ENCODE measurements at regions not wholly inside any gene's neighbourhood (a gene's known extent, or its start where the extent isn't known, plus 50 kb on each side); places are given as distances from the start of the nearest gene placed in this dataset.
A peak's percentile ranks its signal among the peaks of the same experiment; 100 is the strongest.

DNA sequence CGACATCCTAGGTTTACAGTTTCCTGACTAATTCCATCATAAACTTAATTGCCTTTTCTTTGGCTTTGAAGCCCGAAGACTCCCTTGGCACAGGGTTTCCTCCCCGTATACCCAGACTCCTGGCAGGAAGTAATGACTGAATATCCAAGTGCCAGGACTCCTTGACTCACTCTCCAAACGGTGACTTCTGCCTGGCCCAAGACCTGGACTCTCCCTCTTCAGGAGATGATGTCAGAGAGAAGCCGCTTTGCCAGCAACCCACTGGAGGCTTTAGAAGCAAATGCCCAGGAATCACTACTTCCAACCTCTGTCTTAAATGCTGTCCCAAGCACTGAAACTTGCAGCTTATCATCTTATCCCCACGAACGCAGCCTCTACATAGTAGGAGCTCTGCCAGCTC lies 146.5 kb downstream of the RGS9 start:
- Histone ChIP-seq H3K27me3 (no peaks in the 10 kb centered on the region), H3K4me1 (no peaks in the 10 kb centered on the region), H3K4me3 (no peak overlapping the region), H3K36me3 (no peaks in the 10 kb centered on the region), H3K9me3 (peaks cover 0 to 5% (median 0%) of the 10 kb centered on the region in 3 donors), H3K27ac (no peak overlapping the region)
- intact Hi-C loops (cut with DNase I; ENCODE audit: low total_unique reads), result no loop called here
- no peak for DNase-seq
- no peak for TF ChIP-seq CTCF (IDR thresholded peaks at IDR 0.05)

GRCh38 chr17:65279456-65279855 lies 142.3 kb downstream of the RGS9 start:
- Histone ChIP-seq H3K4me1 (peaks cover 0 to 10% (median 2%) of the 10 kb centered on the region in 4 donors), H3K27me3 (no peaks in the 10 kb centered on the region), H3K9me3 (peaks cover 0 to 5% (median 0%) of the 10 kb centered on the region in 3 donors), H3K4me3 (no peak overlapping the region), H3K27ac (no peak overlapping the region), H3K36me3 (no peaks in the 10 kb centered on the region)
- DNase-seq, result no peak
- intact Hi-C loops (cut with DNase I; ENCODE audit: low total_unique reads), result no loop called here
- TF ChIP-seq CTCF (IDR thresholded peaks at IDR 0.05), result no peak

DNA sequence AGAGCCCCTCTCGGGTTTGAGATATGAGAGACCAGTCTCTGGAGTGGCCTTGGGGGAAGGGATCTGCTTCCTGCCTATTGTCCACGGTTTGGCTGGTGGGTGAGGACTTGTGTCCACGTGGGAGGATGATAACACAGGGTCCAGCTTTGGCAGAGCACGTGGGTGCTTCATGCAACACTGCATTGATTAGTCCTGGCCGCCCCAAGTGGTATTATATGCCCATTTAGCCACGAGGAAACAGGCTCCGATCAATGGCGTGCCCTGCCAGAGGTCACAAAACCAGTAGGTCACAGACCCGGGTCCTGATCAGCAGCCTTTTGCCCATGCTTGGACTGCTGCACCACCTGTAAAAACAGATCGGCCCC lies 141.6 kb downstream of the RGS9 start:
- Histone ChIP-seq H3K9me3 (peaks cover 0 to 5% (median 0%) of the 10 kb centered on the region in 3 donors), H3K27ac (no peak overlapping the region), H3K27me3 (no peaks in the 10 kb centered on the region), H3K4me3 (no peak overlapping the region), H3K4me1 (peaks cover 0 to 10% (median 2%) of the 10 kb centered on the region in 4 donors), H3K36me3 (no peaks in the 10 kb centered on the region)
- no peak for DNase-seq
- intact Hi-C loops (cut with DNase I; ENCODE audit: low total_unique reads), result no loop called here
- no peak for TF ChIP-seq CTCF (IDR thresholded peaks at IDR 0.05)

DNA sequence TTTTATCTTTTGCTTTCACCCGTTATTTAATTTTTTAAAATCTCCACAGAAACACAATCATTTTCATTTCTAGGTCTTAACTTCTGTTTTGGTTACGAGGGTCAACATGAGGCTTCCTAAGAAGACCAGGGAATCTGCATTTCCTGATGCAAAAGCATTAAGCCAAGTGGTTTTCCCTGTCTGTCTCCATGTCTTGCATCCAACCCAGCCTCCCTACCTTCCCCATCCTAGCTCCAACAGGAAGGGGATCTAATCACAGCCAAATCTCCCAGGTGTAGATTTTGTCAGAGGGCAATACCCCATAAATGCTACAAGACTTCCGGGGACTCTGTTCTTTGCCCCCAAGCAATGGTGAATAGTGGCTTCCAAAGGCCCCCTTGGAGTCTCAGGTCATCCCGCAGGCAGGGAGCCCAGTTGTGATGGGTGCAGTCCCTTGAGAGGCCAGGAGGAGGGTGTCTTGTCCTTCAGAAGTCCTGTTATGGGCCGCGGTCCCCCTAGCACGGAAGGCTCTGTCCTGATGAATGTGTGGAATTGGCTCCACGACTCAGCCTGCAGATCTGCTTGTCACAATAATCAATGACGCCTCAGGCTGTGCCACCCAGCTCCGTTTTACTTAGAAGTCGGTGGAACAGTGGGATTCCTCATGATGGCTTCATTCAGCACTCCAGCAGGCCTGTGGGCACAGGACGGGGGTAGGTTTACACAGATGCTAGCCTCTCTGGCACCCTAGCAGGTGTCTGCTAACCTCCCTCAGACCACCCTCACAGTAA lies 141.1 kb downstream of the RGS9 start:
- Histone ChIP-seq H3K4me3 (no peak overlapping the region), H3K9me3 (peaks cover 0 to 3% (median 0%) of the 10 kb centered on the region in 3 donors), H3K27me3 (no peaks in the 10 kb centered on the region), H3K4me1 (peaks cover 0 to 10% (median 2%) of the 10 kb centered on the region in 4 donors), H3K27ac (no peak overlapping the region), H3K36me3 (no peaks in the 10 kb centered on the region)
- no peak for DNase-seq
- intact Hi-C loops (cut with DNase I; ENCODE audit: low total_unique reads), result no loop called here
- peak; percentile 11 to 23 for TF ChIP-seq CTCF (IDR thresholded peaks at IDR 0.05)

DNA sequence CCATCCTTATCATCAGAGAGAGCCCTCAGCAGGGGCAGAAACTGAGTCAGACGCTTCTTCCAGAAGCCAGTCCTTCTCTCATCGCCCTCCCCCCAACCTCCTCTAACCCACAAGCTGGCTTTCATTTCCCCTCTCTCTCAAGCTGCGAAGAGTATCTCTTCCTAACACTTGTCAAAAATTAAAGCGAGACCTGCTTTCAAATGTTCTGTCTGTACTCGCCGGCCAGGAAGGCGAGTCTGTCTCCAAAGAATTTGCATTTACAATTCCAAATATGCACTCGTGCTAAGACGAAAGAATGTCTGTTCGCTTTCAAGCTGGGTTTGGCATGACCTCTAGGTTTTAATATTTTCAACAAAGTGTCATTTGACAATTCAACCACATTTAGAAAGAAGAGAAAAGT lies 140.4 kb downstream of the RGS9 start:
- DNase-seq, result no peak
- H3K27ac ChIP-seq, result no peak overlapping the region
- no peak overlapping the region for H3K4me3 ChIP-seq
- intact Hi-C loops (cut with DNase I; ENCODE audit: low total_unique reads), result no loop called here
- no peaks in the 10 kb centered on the region for H3K27me3 ChIP-seq
- TF ChIP-seq CTCF (IDR thresholded peaks at IDR 0.05), result no peak
- peaks cover 0 to 10% (median 2%) of the 10 kb centered on the region in 4 donors for H3K4me1 ChIP-seq
- H3K9me3 ChIP-seq, result no peaks in the 10 kb centered on the region
- no peaks in the 10 kb centered on the region for H3K36me3 ChIP-seq
